NT2/D1 (cell line): ENCODE measurements at regions not wholly inside any gene's neighbourhood (a gene's known extent, or its start where the extent isn't known, plus 50 kb on each side); places are given as distances from the start of the nearest gene placed in this dataset.

Experiments used
- SUZ12 ChIP-seq: IDR thresholded peaks from 2 replicates; pipeline ENCODE4 v1.6.1; 2011; ENCODE audit not compliant: insufficient read length, insufficient read depth; ENCODE audit errors: extremely low read depth
- YY1 ChIP-seq: IDR thresholded peaks from 2 replicates; pipeline ENCODE4 v1.6.1; 2011; ENCODE audit not compliant: insufficient read length, insufficient read depth
- ZNF274 ChIP-seq: IDR thresholded peaks from 2 replicates; pipeline ENCODE4 v1.6.1; 2011; ENCODE audit warnings: mild to moderate bottlenecking, low read depth, low read length

GRCh38 chr13:106680796-106681472 is 113.0 kb upstream of the ARGLU1 start:
- TF ChIP-seq YY1 (no peak), ZNF274 (no peak), SUZ12 (no peak)
